GM18907 (cell line): ENCODE measurements at regions not wholly inside any gene's neighbourhood (a gene's known extent, or its start where the extent isn't known, plus 50 kb on each side); places are given as distances from the start of the nearest gene placed in this dataset.

Source experiments
- ATAC-seq: cut with Tn5 transposase; IDR thresholded peaks from one replicate; pipeline ENCODE4 v1.9.1; 2021; ENCODE audit warnings: mild to moderate bottlenecking, moderate library complexity; ENCODE audit not compliant: unreplicated experiment

DNA sequence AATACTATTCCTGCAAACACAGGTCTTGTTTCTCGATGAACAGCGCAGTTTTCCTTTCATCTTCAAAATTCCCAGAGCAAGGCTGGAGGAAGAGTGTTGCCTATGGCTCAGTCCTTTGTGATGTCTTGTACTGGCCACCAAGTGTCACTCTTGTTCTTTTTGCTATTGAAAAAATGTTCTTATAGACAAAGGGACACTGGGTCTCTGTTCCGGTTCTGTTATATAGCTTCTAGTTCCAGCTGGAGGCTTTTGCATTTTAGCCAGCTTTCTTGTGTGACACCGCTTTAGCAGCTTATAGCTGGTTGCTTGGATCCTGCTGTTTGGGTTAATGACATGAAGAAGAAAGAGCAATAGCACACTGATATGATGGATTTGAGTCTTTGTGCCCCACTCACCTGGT lies 343.7 kb upstream of the KCNN2 start:
- no peak for ATAC-seq

DNA sequence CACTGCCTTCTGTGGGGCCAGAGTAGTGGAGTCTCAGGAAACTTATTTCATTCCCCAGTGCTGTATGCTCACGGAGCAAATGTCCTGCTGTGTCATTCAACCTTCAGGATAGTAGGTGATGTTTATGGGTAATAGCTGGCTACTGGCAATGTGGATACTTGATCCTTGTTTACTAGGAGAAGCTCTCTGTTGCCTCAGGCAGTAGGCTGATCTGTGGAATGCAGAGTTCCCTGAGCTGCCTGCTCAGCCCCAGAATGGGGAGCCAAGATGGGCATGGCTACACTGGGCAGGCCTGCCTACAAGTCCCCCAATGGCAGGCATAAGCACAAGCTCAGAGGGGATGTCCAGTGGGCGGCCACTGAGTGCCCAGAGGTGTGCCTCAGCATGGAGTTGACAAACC lies 323.1 kb upstream of the KCNN2 start:
- ATAC-seq: no peak

DNA sequence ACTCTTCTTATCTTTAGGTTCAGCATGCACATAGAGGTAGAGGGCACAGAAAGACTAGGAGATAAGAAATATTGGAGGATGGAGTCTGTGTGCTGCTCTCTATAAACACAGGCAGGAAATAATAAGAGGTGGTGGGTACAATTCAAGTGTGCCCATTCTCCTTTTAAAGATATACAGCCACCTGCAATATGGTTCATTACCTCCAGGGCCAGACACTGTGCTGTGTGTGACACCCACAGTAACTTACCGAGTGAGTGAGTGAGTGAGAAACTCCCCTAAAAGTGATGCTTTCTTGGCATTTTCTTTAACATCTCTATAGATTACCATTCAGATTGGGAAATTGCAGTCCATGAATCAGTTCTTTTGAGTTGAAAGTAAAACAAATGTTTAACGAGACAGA lies 311.8 kb upstream of the KCNN2 start:
- no peak for ATAC-seq

DNA sequence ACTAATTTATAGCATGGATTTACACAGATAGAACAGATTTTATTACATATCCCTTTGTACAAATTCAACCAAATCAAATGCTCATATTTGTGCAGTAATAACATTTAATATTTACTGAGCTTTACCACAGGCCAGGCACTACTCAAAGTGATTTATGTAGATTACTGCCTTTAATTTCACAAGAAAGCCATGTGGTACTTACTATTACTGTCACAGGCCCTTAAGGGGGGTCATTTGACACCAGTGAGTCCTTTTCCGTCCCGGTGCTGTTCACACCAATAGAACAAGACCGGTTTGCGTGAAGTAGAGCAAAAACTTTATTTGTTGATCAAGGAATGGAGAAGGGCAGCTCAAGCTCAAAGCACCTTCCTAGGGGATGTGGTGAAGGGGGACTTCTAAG lies 308.5 kb upstream of the KCNN2 start:
- no peak for ATAC-seq

GRCh38 chr5:114054594-114054993 lies 307.3 kb upstream of the KCNN2 start:
- ATAC-seq: no peak

DNA sequence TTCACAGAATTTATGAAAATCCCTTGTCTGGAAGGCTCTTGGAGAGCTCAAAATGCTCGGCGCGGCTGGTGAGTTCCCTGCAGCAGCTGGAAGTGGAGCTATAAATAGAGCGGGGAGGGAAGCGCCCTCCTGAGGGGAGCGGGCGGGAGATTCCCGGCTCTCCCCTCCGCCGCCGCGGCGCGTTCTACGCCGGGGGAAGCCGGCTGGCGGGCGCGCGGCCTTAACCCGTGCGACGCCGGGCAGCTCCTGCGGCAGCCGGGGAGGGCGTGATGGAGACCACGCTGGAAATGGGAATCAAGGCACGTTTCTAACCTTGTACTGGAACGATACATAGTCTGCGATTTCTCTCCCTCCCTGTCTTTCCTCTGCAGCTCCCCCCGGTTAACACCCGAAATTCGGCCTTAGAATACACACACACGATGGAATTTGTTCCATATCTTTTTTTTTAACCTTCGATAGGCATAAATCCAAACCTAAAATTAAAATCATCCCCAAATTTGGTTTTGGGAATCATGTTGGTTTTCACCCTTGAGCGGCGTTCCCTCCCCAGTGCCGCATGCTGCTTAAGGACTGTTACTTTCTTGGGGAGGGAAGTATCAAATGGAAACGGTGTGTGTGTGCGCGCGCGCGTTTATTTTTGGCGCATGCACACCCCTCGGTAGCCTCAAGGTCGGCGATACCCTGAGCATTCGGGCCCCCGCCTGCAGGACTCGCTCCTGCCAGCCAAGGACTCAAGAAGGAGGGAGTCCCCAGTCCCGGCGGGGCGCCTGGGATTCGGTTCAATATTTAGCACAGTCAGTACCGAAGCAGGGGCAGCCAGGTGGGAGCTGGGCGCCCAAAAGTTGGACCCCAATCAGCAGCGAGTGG lies 306.3 kb upstream of the KCNN2 start:
- no peak for ATAC-seq

GRCh38 chr5:114056185-114056538 lies 305.7 kb upstream of the KCNN2 start:
- ATAC-seq: no peak

DNA sequence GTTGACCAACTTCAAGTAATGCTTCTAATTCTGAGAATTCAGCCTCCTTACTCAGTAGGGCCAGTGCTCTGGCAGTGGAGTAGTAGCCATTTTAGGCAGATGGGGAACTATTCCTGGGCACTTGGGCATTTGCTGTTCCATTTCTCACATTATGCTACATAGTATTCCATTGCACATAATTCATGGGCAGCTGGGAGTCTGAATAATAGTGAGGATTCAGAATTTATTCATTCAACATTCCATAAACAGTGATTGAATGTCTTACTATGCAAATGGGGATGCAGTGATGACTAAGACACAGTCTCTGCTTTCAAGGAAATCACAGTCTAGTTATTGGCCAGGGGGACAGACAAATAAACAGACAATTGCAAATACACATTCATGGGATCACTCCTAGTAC lies 301.0 kb upstream of the KCNN2 start:
- no peak for ATAC-seq

DNA sequence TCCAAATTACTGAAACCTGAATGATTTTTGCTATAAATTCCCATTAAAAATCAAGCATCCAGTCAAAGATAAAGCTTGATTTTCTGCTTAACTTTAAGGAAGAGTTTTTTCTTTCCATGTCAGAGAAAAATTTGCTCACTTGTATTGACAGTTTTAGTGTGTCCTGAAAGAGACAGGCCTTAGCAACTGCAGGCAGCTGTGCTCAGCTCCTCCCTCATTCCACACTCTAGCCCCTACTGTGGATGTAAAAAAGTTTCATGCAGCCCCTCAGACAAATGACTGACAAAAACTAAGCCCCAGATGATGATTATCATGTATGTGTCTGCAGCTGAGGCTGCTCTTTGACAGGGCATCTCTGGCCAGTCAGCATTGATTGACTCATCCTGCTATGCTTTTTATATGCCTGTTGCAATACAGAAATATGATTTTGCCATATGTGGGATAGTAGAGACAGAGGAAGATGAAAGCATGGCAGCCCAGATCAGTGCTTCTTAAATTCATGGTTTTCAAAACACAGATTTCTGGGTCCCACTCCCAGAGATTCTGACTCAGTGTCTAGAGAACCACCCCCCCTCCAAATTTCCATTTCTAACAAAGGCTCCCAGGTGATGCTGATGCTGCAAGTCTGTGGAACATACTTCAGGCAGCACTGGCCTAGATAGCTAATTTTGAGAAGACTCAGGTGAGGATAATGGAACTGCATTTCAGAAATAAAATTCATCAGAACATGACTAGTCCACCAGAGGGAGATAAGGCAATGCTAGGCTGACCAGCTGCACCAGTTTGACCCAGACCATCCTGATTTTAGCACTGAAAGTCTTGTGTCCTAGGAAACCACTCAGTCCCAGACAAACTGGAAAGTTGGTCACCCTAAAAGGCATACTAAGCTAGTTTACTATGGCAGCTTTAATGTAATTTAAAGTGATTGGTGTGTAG lies 298.7 kb upstream of the KCNN2 start:
- ATAC-seq: no peak

DNA sequence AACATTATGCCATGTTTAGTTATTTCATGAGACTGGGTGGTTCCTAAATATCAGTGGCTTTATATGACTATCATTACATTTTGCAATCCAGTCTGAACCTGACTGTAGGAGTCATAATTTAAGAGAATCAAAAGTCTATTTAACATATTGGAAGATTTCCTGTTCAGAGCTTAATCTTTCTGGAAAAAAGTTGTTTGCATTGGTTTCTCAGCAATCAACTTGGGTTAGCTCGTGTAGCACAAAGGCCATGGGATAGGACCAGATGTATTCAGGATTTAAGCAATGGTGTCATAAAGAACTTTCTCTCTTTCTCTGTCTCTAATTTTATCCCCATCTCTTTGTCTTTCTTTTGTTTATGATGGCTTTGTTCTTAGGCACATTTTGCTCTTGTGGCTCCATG lies 296.0 kb upstream of the KCNN2 start:
- no peak for ATAC-seq

- ATAC-seq: no peak
Observed at GRCh38 chr5:114070093-114070722, 291.7 kb upstream of the KCNN2 start.

GRCh38 chr5:114089259-114089658 lies 272.6 kb upstream of the KCNN2 start:
- ATAC-seq: no peak

- ATAC-seq: no peak
Observed at GRCh38 chr5:114097570-114097969, 264.3 kb upstream of the KCNN2 start.

- no peak for ATAC-seq
Observed at GRCh38 chr5:114099161-114099560, 262.7 kb upstream of the KCNN2 start.

GRCh38 chr5:114101153-114101552 lies 260.7 kb upstream of the KCNN2 start:
- ATAC-seq: peak; percentile 74

- no peak for ATAC-seq
Observed at GRCh38 chr5:114113604-114114003, 248.3 kb upstream of the KCNN2 start.

- no peak for ATAC-seq
Observed at GRCh38 chr5:114116981-114117380, 244.9 kb upstream of the KCNN2 start.

DNA sequence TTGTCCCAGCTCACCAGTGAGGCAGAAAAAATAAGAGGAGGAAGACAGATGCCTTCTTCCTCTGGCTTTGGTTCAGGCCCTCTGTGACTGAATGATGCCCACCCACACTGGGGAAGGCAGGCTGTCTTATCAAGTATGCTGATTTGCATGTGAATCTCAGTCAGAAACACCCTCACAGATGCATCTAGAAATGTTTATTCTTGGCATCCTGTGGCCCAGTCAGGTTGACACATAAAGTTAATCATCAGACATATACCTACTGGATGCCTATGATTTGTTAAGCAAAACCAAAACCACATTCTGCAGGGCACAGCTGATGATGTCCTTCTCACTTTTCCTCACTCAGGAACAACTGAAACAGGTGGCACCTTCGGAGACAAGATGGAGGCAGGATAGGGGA lies 243.4 kb upstream of the KCNN2 start:
- peak; percentile 85 for ATAC-seq

- ATAC-seq: no peak
Observed at GRCh38 chr5:114120166-114120565, 241.7 kb upstream of the KCNN2 start.

- no peak for ATAC-seq
Observed at GRCh38 chr5:114122852-114123251, 239.0 kb upstream of the KCNN2 start.

- ATAC-seq: no peak
Observed at GRCh38 chr5:114123654-114124053, 238.2 kb upstream of the KCNN2 start.

DNA sequence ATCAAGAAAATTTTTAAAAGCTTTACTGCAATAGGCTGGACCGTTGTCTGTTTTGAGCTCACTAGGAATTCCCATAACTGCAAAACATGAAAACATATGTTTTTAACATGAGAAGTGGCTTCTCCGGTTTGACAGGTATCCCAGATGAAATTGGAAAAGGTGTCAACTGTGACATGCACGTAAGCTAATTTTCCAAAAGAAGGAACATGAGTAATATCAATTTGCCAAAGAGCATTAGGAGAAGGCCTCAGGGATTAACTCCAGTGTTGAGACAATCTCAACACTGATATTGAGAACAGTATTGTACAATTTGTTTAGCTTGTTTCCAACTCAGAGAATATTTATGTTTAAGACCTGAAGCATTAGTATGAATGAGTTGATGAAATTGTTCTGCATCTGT lies 215.5 kb upstream of the KCNN2 start:
- no peak for ATAC-seq
